ENCODE measurements at regions not wholly inside any gene's neighbourhood (a gene's known extent, or its start where the extent isn't known, plus 50 kb on each side); places are given as distances from the start of the nearest gene placed in this dataset.
A peak's percentile ranks its signal among the peaks of the same experiment; 100 is the strongest.
"Not testable (repeated sequence)": the region's sequence is repeated elsewhere in the genome, so short reads cannot be mapped to it uniquely, and the experiment has no call there.

- DNase-seq (ENCODE audit: low spot score): no peak
These were observed 287.6 kb downstream of the SOCS6 start for GRCh38 chr18:70576276-70577022.

GRCh38 chr18:70574951-70575350 lies 286.1 kb downstream of the SOCS6 start:
- DNase-seq (ENCODE audit: low spot score): not testable (repeated sequence)

- not testable (repeated sequence) for DNase-seq (ENCODE audit: low spot score)
These were observed 280.8 kb downstream of the SOCS6 start for GRCh38 chr18:70569647-70570046.

GRCh38 chr18:70559446-70559845 lies 270.6 kb downstream of the SOCS6 start:
- DNase-seq (ENCODE audit: low spot score): no peak

- no peak for DNase-seq (ENCODE audit: low spot score)
These were observed 269.5 kb downstream of the SOCS6 start for GRCh38 chr18:70558371-70558770.

- no peak for DNase-seq (ENCODE audit: low spot score)
These were observed 266.1 kb downstream of the SOCS6 start for GRCh38 chr18:70554854-70555445.

- peak; percentile 23 for DNase-seq (ENCODE audit: low spot score)
These were observed 265.1 kb downstream of the SOCS6 start for GRCh38 chr18:70553936-70554260.

- peak; percentile 15 for DNase-seq (ENCODE audit: low spot score)
These were observed 264.5 kb downstream of the SOCS6 start for GRCh38 chr18:70553245-70553935.

GRCh38 chr18:70536370-70537062 lies 247.7 kb downstream of the SOCS6 start:
- DNase-seq (ENCODE audit: low spot score): no peak

- no peak for DNase-seq (ENCODE audit: low spot score)
These were observed 246.2 kb downstream of the SOCS6 start for GRCh38 chr18:70535041-70535440.

GRCh38 chr18:70525322-70525721 lies 236.5 kb downstream of the SOCS6 start:
- DNase-seq (ENCODE audit: low spot score): not testable (repeated sequence)

- DNase-seq (ENCODE audit: low spot score): no peak
These were observed 234.9 kb downstream of the SOCS6 start for GRCh38 chr18:70523792-70524182.

GRCh38 chr18:70523035-70523791 lies 234.4 kb downstream of the SOCS6 start:
- no peak for DNase-seq (ENCODE audit: low spot score)

- no peak for DNase-seq (ENCODE audit: low spot score)
These were observed 233.4 kb downstream of the SOCS6 start for GRCh38 chr18:70522183-70522680.

- DNase-seq (ENCODE audit: low spot score): no peak
These were observed 232.0 kb downstream of the SOCS6 start for GRCh38 chr18:70520867-70521266.

- no peak for DNase-seq (ENCODE audit: low spot score)
These were observed 224.8 kb downstream of the SOCS6 start for GRCh38 chr18:70513502-70514171.

- no peak for DNase-seq (ENCODE audit: low spot score)
These were observed 219.1 kb downstream of the SOCS6 start for GRCh38 chr18:70507970-70508369.

GRCh38 chr18:70506511-70506910 lies 217.7 kb downstream of the SOCS6 start:
- DNase-seq (ENCODE audit: low spot score): no peak

GRCh38 chr18:70503060-70503459 lies 214.2 kb downstream of the SOCS6 start:
- DNase-seq (ENCODE audit: low spot score): no peak

- no peak for DNase-seq (ENCODE audit: low spot score)
These were observed 212.5 kb downstream of the SOCS6 start for GRCh38 chr18:70501358-70501757.

GRCh38 chr18:70500748-70501147 lies 211.9 kb downstream of the SOCS6 start:
- no peak for DNase-seq (ENCODE audit: low spot score)

Data from Ammon's horn (tissue), 1 donor.